Omental fat pad (tissue), 3 donors: ENCODE measurements at regions not wholly inside any gene's neighbourhood (a gene's known extent, or its start where the extent isn't known, plus 50 kb on each side); places are given as distances from the start of the nearest gene placed in this dataset.

Experiments used
- ATAC-seq: fragments of 150-250 bp; one replicate; pipeline ENCODE4 v1.9.1; 2016; ENCODE audit warnings: mild to moderate bottlenecking, moderate library complexity; ENCODE audit not compliant: low FRiP score
- DNase-seq: peaks from one replicate; pipeline ENCODE4 v3.0.0-alpha.2; 2019; ENCODE audit warnings: low spot score
- CTCF ChIP-seq, 3 donors: fragments of 450-650 bp; IDR thresholded peaks; one replicate each; pipeline ENCODE4 v1.5.1; 2016 to 2017; ENCODE audit warnings: antibody characterized with exemption in 3 of 3, mild to moderate bottlenecking in 3 of 3, moderate library complexity in 2 of 3

GRCh38 chr13:91185294-91185863, 162.1 kb upstream of the MIR17HG start:
- DNase-seq (no peak), ATAC-seq (no peak)
- no peak for TF ChIP-seq CTCF (IDR thresholded peaks at IDR 0.05)

GRCh38 chr13:91187522-91187921, 160.0 kb upstream of the MIR17HG start:
- no peak for DNase-seq
- no peak for ATAC-seq
- TF ChIP-seq CTCF (IDR thresholded peaks at IDR 0.05): no peak

- TF ChIP-seq CTCF (IDR thresholded peaks at IDR 0.05): no peak
- DNase-seq (no peak), ATAC-seq (no peak)
Observed at GRCh38 chr13:91189506-91189905, 158.0 kb upstream of the MIR17HG start.

- DNase-seq: no peak
- no peak for ATAC-seq
- TF ChIP-seq CTCF (IDR thresholded peaks at IDR 0.05): no peak
Observed at GRCh38 chr13:91193358-91193757, 154.1 kb upstream of the MIR17HG start.

GRCh38 chr13:91195789-91196188, 151.7 kb upstream of the MIR17HG start:
- DNase-seq: no peak
- ATAC-seq: no peak
- TF ChIP-seq CTCF (IDR thresholded peaks at IDR 0.05): no peak

GRCh38 chr13:91196958-91197357, 150.5 kb upstream of the MIR17HG start:
- TF ChIP-seq CTCF (IDR thresholded peaks at IDR 0.05): no peak
- no peak for ATAC-seq
- DNase-seq: no peak

GRCh38 chr13:91199866-91200265, 147.6 kb upstream of the MIR17HG start:
- DNase-seq (no peak), ATAC-seq (no peak)
- TF ChIP-seq CTCF (IDR thresholded peaks at IDR 0.05): no peak
